ENCODE measurements at regions not wholly inside any gene's neighbourhood (a gene's known extent, or its start where the extent isn't known, plus 50 kb on each side); places are given as distances from the start of the nearest gene placed in this dataset.

- TF ChIP-seq SUZ12 (IDR thresholded peaks at IDR 0.05; ENCODE audit: low read depth, low read length) = no peak
- no peak for TF ChIP-seq MYNN (CRISPR knock-in tag; IDR thresholded peaks at IDR 0.05; ENCODE audit: low read depth)
- TF ChIP-seq DMAP1 (CRISPR knock-in tag; IDR thresholded peaks at IDR 0.05) = no peak
- no peak for TF ChIP-seq HMGXB4 (CRISPR knock-in tag; IDR thresholded peaks at IDR 0.05; ENCODE audit: borderline replicate concordance in 1 of 2, low read depth in 1 of 2)
- no peak for TF ChIP-seq MZF1 (CRISPR knock-in tag; IDR thresholded peaks at IDR 0.05; ENCODE audit: borderline replicate concordance)
- TF ChIP-seq MTA3 (CRISPR knock-in tag; IDR thresholded peaks at IDR 0.05) = no peak
- TF ChIP-seq REST (IDR thresholded peaks at IDR 0.05; ENCODE audit: borderline replicate concordance in 1 of 2, low read depth in 1 of 2, low read length in 2 of 2) = no peak
- no peak for TF ChIP-seq MBD4 (IDR thresholded peaks at IDR 0.05; ENCODE audit: borderline replicate concordance, low read length)
- TF ChIP-seq KLF15 (CRISPR knock-in tag; IDR thresholded peaks at IDR 0.05; ENCODE audit: borderline replicate concordance) = no peak
- no peak for TF ChIP-seq ZNF282 (IDR thresholded peaks at IDR 0.05; ENCODE audit: partially characterized antibody)
- TF ChIP-seq HINFP (CRISPR knock-in tag; IDR thresholded peaks at IDR 0.05; ENCODE audit: low read depth) = no peak
Measured at GRCh38 chr9:28301281-28301680, 728.0 kb upstream of the C9orf72 start.
